Stimulated activated CD8-positive, alpha-beta memory T cell treated with anti-CD3 and anti-CD28 coated beads, Interleukin-12 subunit alpha, Interleukin-12 subunit beta, amount 100 ng/mL, for 24 hours (primary cell): ENCODE measurements at regions not wholly inside any gene's neighbourhood (a gene's known extent, or its start where the extent isn't known, plus 50 kb on each side); places are given as distances from the start of the nearest gene placed in this dataset.
"Not testable (repeated sequence)": the region's sequence is repeated elsewhere in the genome, so short reads cannot be mapped to it uniquely, and the experiment has no call there.

Source experiments
- DNase-seq: peaks from one replicate; pipeline ENCODE4 v3.0.0-alpha.2; 2020; ENCODE audit errors: extremely low read depth

DNA sequence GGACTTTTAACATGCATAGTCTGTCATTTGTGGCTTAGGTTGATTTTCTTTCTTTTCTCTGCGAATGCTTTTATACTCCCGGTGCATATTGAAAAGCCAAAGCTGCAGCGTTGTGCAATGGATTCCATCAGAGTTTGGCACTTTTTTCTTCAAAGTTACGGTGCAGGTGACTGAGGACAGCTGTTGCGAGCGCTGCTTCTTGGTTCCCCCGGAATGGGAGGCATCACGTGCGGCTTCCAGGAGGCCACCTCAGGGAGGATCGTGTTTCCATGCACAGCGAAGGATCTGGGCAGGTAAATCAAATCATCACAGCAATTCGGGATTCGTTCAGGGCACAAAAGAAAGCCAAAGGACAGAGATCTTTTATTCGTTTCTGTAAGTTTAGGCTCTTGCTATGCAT, 109.6 kb upstream of the ALKAL2 start:
- no peak for DNase-seq

DNA sequence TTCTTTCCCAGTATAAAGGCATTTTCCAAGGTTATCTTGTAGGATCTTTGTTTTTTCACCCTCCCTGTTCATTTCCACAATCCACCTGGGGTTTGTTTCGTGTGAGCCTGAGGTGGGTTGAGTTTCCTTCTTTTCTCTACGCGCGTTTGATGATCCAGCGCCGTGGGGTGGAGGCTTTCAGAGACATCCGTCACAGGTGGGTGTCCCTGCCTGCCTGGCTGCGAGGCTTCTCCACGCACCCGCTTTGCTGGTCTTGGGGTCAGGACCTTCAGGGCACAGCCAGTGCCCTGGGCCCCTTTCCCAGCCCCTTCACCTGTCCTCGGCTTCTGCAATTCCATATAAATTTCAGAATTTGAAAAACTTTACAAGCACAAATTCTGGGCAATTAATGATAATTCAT, 109.0 kb upstream of the ALKAL2 start:
- no peak for DNase-seq

DNA sequence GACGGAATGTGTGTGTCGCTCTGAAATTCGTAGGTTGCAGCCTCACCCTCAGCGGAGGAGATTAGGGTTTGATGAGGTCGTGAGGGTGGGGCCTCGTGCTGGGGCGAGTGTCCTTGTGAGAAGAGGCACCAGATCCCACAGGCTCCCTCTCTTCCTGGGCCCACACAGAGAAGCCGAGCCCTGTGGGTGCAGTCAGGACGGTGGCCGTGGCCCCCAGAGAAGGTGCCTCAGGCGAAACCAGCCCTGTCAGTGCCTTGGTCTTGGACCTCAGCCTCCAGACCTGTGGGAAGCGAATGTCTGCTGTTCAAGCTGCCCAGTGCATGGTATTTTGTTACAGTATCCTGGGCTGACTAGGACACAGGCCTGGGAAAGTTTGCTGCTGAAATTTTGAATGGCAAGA, 108.0 kb upstream of the ALKAL2 start:
- no peak for DNase-seq

- DNase-seq: peak; percentile 27
These were observed 106.1 kb upstream of the ALKAL2 start for GRCh38 chr2:393711-394696.

GRCh38 chr2:392926-393280, 105.0 kb upstream of the ALKAL2 start:
- no peak for DNase-seq

DNA sequence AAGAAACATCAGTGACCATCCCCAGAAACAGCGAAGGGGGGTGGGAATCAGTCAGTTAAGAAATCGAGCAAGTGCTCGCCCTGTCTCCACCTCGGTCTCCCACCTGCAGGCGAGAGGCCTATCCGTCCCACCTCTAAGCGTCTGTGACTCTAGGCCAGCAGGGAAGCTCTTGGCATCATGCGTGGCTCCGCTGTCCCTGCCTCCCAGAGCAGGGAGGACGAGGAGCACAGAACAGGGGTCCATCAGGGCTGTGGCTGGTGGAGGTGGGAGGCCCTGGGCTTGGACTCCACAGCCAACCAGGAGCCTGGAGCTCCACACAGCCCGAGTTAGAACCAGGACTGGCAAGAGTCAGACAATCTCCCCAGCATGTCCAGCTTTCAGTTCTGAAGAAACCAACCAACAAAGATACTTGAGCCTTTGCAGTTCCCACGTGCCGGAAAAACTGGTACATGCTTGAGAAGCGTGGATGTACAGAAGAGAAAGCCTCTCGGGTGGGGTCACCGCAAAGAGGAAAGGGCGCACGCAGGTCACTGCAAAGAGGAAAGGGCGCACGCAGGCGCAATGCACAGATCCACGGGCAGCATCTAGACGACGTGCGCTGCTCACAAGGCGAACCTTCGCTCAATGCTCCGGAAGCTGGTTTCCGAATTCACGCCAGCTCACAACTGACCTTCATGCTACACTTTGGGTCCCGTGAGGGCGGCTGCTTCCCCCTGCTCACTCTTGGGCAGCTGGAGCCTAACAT, 104.5 kb upstream of the ALKAL2 start:
- no peak for DNase-seq

- DNase-seq: no peak
These were observed 103.8 kb upstream of the ALKAL2 start for GRCh38 chr2:391696-392095.

- DNase-seq: no peak
These were observed 103.1 kb upstream of the ALKAL2 start for GRCh38 chr2:390959-391358.

DNA sequence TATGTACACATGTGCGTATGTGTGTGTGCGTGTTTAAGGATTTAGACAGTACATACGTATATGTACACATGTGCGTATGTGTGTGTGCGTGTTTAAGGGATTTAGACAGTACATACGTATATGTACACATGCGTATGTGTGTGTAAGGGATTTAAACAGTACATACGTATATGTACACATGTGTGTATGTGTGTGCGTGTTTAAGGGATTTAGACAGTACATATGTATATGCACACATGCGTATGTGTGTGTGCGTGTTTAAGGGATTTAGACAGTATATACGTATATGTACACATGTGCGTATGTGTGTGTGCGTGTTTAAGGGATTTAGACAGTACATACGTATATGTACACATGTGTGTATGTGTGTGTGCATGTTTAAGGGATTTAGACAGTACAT, 102.1 kb upstream of the ALKAL2 start:
- not testable (repeated sequence) for DNase-seq

DNA sequence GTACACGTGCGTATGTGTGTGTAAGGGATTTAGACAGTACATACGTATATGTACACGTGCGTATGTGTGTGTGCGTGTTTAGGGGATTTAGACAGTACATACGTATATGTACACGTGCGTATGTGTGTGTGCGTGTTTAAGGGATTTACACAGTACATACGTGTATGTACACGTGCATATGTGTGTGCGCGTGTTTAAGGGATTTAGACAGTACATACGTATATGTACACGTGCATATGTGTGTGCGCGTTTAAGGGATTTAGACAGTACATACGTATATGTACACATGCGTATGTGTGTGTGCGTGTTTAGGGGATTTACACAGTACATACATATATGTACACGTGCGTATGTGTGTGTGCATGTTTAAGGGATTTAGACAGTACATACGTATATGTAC, 100.9 kb upstream of the ALKAL2 start:
- not testable (repeated sequence) for DNase-seq

DNA sequence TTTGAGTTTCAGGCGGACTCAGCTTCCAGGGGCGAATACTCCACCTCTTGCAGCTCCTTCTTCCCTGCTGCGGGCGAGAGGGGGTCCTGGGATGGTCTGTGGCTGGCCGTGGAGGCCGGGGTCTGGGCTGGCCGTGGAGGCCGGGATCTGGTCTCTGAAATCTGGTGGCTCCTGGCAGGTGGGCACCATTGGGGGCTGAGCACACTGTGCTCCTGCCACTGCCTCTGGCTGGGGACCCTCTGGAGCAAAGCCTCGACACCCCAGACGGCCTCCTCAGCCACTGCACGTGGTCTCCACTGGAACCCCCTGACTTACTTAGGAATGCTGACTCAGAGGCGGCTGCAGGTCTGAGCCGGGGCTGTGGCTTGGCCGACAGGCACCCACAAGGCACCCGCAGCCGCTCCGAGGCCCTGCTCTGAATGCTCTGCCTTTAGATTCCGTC, 100.1 kb upstream of the ALKAL2 start:
- DNase-seq: no peak

- DNase-seq: no peak
These were observed 98.7 kb upstream of the ALKAL2 start for GRCh38 chr2:386406-387103.

GRCh38 chr2:385785-386184, 97.9 kb upstream of the ALKAL2 start:
- DNase-seq: no peak

DNA sequence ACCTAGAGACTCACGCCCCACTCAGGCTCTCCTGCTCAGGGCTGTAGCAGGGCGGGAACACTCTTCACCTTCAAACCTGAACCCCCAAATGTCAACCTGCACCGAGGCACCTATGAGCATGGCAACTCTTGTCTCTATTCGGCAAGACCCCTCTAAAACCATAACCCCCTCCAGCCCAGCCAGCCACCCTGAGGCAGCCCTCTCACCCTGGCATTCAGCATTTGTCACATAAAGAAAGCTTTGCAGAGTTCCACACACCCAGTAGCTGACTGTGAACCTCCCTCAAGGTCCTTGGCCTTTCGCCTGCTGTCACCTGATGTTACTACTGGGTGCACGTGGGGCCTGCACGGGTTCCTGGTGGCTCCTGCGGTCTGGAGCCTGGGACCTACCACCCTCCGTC, 97.2 kb upstream of the ALKAL2 start:
- DNase-seq: no peak

DNA sequence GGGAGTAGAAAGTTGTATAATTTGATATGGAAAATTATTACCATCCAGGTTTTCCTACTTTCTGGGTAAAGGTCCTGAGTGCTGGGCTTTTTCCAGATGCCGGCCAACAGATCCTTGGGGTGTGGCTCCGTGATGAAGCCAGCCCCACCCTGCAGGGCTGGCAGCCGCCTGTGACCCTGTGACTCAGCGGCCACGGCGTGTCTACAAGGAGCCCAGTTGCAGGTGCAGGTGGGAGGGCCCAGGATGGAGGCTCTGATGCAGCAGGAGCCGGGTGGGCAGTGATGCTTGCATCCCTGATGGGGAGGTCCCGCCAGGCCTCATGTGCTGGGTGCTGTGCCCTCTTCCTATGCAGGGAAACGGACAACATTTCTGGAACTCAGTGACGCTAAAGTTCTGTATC, 96.0 kb upstream of the ALKAL2 start:
- no peak for DNase-seq

DNA sequence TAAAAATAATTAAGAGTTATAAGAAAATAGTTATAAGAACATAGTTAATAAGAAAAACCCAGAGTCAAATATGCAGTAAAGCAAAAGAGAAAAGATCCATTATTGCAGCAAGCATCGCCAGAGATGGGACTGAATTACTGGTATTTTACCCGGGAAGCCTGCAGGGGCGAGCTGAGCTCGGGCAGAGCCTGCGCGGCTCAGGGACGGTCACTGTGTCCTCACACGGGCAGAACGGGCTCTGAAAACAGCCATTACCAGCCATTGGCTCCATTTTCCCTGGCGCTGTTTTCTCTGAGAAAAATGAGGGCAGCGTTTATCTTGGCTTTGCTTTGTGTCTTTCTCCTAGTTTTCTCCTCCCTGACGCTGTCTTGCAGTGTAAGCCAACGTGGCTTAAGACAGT, 95.3 kb upstream of the ALKAL2 start:
- DNase-seq: no peak

- no peak for DNase-seq
These were observed 94.8 kb upstream of the ALKAL2 start for GRCh38 chr2:382728-383022.

DNA sequence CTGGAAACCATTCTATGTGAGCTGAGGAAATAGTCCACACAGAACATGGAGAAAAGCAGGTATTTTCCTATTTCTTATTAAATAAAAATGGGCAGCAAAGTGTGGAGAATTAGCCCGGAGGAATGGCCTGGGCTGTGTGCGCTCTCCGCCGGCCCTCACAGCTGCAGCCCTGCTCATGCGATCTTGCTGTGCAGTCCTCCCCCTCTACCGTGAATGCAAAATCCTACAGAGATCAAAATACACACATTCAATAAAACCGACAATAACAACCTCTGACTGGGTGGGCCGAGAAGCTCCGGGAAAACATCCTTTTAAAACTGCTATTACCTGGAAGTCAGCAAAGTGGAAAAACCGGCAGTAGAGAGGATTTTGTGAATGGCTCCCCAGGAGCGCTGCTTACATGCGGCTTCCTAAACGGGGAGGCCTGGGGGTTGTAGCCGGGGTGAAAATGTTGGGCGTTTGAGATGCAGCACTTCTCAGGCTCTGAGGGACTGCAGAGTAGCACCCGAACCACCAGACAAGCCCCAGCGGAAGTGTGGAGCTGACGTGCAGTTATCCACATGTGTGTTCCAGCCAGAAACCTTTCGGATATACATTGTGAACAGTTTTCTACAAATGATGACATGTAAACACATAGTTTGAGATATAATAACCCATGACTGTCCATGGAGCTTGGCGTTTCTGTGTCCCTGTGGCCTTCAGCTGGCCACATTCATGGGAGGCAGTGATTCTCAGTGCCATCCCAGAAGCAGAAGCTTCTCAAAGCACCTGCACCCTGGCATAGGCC, 94.2 kb upstream of the ALKAL2 start:
- DNase-seq: no peak

GRCh38 chr2:381181-381580, 93.3 kb upstream of the ALKAL2 start:
- DNase-seq: no peak

- no peak for DNase-seq
These were observed 92.9 kb upstream of the ALKAL2 start for GRCh38 chr2:380772-381171.

- DNase-seq: no peak
These were observed 92.3 kb upstream of the ALKAL2 start for GRCh38 chr2:380221-380620.

DNA sequence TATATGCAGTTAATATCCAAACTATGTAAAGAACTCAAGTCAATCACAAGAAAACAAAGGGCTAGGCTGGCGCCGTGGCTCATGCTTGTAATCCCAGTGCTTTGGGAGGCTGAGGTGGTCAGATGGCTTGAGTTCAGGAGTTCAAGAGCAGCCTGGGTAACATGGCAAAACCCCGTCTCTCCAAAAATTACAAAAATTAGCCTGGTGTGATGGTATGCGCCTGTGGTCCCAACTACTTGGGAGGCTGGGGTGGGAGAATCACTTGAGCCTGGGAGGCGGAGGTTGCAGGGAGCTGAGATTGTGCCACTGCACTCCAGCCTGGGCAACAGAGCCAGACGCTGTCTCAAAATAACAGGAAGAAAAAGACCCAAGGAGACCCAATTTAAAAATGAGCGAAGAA, 91.9 kb upstream of the ALKAL2 start:
- no peak for DNase-seq
